Omental fat pad (tissue), 3 donors: ENCODE measurements at regions not wholly inside any gene's neighbourhood (a gene's known extent, or its start where the extent isn't known, plus 50 kb on each side); places are given as distances from the start of the nearest gene placed in this dataset.
"Not testable (repeated sequence)": the region's sequence is repeated elsewhere in the genome, so short reads cannot be mapped to it uniquely, and the experiment has no call there.

ENCODE experiments used
- ATAC-seq: fragments of 150-250 bp; one replicate; pipeline ENCODE4 v1.9.1; 2016; ENCODE audit warnings: mild to moderate bottlenecking, moderate library complexity; ENCODE audit not compliant: low FRiP score
- DNase-seq: peaks from one replicate; pipeline ENCODE4 v3.0.0-alpha.2; 2019; ENCODE audit warnings: low spot score
- TF ChIP-seq, protein P1 (sequence below), 3 donors: fragments of 450-650 bp; IDR thresholded peaks; one replicate each; pipeline ENCODE4 v1.5.1; 2016 to 2017; ENCODE audit warnings: antibody characterized with exemption in 3 of 3, mild to moderate bottlenecking in 3 of 3, moderate library complexity in 2 of 3

DNA sequence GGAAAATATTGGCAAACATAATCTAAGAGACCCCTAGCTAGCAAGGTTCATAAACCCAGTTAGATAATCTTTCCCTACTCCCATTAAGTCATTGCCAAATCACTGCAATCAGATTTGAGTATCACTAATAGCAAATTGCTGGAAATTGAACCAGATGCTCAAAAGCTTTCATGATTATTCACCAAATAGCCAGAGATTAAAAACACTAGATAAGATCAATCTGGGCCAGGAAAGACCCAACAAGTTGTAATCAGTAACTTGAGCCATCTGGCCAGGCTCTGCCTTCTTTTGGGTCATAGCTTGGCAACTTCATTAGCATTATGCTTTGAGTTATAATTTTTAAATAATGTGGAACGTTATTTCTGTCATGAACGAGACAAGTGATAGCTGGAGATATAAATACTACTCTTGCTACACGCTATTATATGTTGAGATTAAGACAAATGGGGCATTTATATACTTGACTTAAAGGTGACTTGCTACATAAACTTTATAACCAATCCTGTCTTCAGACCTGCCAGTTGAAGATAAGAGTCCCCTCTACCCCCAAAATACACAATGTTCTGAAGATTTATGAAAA lies 196.6 kb upstream of the EDNRA start:
- DNase-seq, result no peak
- no peak for ATAC-seq
- TF ChIP-seq, protein P1, sequence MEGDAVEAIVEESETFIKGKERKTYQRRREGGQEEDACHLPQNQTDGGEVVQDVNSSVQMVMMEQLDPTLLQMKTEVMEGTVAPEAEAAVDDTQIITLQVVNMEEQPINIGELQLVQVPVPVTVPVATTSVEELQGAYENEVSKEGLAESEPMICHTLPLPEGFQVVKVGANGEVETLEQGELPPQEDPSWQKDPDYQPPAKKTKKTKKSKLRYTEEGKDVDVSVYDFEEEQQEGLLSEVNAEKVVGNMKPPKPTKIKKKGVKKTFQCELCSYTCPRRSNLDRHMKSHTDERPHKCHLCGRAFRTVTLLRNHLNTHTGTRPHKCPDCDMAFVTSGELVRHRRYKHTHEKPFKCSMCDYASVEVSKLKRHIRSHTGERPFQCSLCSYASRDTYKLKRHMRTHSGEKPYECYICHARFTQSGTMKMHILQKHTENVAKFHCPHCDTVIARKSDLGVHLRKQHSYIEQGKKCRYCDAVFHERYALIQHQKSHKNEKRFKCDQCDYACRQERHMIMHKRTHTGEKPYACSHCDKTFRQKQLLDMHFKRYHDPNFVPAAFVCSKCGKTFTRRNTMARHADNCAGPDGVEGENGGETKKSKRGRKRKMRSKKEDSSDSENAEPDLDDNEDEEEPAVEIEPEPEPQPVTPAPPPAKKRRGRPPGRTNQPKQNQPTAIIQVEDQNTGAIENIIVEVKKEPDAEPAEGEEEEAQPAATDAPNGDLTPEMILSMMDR (IDR thresholded peaks at IDR 0.05), result no peak

DNA sequence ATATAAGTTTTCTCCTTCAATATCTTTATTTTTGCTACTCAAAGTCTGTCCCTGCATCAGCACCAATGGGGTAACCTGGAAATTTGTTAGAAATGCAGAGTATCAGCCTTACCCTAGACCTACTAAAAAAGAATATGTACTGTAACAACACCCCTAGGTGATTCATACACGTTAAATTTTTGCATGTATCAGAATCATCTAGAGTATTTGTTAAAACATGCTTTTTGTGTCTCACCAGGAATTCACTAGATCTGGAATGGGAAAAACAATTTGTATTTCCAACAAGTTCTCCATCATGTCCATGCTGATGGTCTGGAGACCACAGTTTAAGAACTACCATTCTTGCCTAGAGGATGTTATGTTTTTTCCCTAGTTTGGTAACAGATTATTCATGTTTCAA lies 196.0 kb upstream of the EDNRA start:
- TF ChIP-seq, protein P1 (IDR thresholded peaks at IDR 0.05), result no peak
- ATAC-seq (no peak), DNase-seq (no peak)

DNA sequence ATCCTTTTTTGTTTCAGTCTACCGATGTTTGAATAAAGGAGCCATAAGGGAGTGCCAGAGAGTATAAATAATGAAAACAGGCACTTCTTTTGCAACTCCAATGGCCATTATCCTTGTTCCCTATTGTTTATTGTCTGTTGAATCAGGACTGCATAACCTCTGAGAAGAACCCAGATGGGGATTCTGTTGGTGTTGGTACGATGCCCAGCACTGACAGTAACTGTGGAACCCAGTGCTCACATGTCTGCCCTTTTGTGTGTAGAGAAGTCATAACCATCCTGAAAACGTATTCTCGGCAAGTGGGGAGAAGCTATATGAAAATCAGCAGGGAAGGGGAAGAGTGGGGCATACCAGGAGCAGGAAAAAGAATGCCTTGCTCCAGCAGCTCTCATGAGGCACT lies 195.1 kb upstream of the EDNRA start:
- DNase-seq, result no peak
- ATAC-seq, result no peak
- TF ChIP-seq, protein P1 (IDR thresholded peaks at IDR 0.05), result no peak

DNA sequence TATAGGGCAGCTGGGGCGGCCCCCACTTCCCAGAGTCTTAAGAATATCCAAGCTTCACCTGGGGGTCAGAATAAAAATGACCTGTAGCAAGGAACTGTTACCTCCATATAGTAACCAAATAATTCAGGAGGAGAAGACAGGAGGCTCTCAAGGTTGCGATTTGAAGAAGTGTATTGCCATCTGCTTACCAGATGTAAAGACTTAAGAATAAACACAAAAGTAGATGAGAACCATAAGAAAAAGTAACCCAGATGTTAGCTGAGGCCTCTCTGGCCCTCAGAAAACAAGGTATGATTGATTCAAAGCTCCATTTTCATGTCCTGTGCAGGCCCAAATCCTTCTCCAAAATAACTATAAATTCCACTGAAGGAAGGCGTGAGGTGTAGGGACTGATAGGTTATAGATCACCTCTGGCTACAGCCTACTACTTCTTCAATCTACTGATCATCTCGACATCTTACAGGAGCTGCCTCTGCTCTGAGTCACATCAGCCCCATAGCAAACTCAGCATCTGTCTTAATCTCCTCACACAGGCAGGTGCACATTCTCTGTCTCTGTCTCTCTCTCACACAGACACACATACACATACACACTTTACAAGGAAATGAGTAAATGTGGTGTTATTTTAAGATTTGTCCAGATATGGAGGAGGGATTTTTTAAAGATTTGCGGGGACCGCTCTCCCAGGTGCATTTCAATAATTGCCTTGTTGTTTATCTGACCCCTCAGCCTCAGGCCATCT lies 193.9 kb upstream of the EDNRA start:
- ATAC-seq, result peak; percentile 32
- DNase-seq, result no peak
- TF ChIP-seq, protein P1 (IDR thresholded peaks at IDR 0.05), result no peak

DNA sequence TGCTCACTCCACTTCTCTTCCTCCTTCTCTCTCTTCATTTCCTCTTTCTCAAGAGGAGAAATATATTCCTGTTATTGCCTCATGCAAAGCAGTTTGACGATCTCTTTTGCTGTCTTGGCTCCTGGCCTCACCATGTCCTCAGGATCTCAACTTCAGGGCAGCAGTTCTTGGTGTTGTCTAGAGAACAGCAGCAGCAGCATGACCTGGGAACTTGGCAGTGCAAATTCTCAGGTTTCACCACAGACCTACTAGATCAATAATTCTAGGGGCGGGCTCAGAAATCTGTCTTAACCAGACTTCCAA lies 193.4 kb upstream of the EDNRA start:
- DNase-seq (no peak), ATAC-seq (peak; percentile 19)

DNA sequence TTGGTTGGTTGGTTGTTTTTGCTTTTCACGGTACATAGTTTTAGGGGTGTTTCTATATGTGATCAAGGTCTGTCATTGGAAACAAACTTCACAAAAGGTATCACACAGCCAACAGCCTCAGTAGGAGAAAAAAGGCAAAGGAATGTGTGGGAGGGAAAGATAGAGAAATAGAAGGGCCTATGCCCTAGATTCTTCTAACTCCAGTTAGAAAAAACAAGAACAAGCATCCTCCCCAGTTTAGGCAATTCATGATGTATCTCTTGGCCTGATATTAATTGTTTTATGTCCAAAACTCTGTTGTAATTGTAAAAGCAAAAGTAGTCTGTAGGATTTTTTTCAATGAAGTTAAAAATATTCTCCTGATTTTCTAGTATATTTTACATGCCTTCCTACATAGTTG lies 192.4 kb upstream of the EDNRA start:
- DNase-seq (no peak), ATAC-seq (no peak)
- TF ChIP-seq, protein P1 (IDR thresholded peaks at IDR 0.05), result no peak

More for the DNA sequence above, 193.4 kb upstream of the EDNRA start:
- TF ChIP-seq, protein P1 (IDR thresholded peaks at IDR 0.05), result no peak

DNA sequence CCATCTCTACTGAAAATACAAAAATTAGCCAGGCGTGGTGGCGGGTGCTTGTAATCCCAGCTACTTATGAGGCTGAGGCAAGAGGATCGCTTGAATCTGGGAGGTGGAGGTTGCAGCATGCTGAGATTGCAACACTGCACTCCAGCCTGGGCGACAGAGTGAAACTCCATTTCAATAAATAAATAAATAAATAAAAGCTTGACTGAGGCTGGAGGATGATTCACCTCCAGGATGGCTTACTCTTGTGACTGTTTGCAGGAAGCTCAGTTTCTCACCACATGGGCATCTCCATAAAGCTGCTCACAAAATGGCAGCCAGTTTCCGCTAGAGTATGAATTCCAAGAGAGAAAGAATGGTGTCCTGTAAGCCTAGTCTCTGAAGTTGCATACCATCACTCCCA lies 191.7 kb upstream of the EDNRA start:
- ATAC-seq (no peak), DNase-seq (no peak)
- TF ChIP-seq, protein P1 (IDR thresholded peaks at IDR 0.05), result no peak

DNA sequence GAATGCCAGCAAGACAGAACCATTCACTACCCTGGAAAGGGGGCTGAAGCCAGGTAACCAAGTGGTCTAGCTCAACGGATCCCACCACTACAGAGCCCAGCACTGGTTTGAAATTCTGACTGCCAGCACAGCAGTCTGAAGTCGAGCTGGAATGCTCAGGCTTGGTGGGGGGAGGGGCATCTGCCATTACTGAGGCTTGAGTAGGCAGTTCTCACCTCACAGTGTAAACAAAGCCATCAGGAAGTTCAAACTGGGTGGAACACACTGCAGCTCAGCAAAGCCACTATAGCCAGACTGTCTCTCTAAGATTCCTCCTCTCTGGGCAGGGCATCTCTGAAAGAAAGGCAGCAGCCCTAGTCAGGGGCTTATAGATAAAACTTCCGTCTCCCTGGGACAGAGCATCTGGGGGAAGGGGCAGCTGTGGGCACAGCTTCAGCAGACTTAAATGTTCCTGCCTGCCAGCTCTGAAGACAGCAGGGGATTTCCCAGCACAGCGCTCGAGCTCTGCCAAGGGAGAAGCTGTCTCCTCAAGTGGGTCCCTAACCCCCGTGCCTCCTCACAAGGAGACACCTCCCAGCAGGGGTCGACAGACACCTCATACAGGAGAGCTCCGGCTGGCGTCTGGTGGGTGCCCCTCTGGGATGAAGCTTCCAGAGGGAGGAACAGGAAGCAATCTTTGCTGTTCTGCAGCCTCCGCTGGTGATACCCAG lies 188.1 kb upstream of the EDNRA start:
- DNase-seq, ATAC-seq: not testable (repeated sequence)

DNA sequence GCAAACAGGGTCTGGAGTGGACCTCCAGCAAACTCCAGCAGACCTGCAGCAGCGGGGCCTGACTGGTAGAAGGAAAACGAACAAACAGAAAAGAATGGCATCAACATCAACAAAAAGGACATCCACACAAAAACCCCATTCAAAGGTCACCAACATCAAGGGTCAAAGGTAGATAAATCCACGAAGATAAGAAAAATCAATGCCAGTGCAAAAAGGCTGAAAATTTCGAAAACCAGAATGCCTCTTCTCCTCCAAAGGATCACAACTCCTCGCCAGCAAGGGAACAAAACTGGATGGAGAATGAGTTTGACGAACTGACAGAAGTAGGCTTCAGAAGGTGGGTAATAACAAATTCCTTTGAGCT lies 187.6 kb upstream of the EDNRA start:
- not testable (repeated sequence) for DNase-seq, ATAC-seq
